Superior temporal gyrus (tissue), 1 donor: ENCODE measurements at regions not wholly inside any gene's neighbourhood (a gene's known extent, or its start where the extent isn't known, plus 50 kb on each side); places are given as distances from the start of the nearest gene placed in this dataset.

Experiments used
- DNase-seq: peaks from one replicate; pipeline ENCODE4 v3.0.0-alpha.2; 2016; ENCODE audit errors: extremely low spot score

DNA sequence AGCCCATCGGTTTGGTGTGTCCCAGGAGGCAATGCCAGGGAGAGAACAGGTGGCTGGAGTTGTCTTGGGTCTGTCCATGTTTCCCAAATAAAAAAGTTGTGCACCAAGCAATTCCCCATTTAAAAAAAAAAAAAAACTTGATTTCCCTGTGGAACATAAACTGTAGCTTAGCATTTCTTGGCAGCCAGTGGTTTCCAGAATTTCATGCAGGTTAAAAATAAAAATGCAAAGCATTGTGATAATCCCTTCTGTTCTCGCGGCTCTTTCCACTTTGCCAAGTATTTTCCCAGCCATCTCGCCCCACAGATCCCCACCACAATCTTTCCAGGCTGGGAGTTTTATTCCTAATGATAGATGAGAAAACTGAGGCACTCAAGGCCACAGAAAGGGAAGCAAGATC, 51.4 kb upstream of the MSX1 start:
- peak; percentile 35 for DNase-seq

DNA sequence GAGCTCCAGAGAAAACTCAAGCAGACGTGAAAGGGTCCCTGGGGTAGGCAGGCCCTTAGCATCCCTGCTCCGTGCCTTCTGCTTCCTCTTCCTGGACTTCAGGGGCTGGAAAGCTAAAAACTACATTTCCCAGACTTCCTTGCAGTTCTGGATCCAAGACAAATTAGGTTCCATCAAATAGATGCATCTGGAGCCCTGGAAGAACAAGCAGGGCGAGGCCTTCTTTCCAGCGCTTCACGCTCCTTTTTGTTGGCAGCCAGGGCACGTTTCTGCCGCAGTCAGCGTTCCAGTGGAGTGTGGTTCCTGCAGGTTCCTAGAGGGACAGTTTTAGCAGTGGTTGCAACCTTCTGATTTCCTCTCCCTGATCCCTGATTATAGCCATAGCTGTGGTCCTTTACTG, 53.6 kb upstream of the MSX1 start:
- DNase-seq, result no peak

DNA sequence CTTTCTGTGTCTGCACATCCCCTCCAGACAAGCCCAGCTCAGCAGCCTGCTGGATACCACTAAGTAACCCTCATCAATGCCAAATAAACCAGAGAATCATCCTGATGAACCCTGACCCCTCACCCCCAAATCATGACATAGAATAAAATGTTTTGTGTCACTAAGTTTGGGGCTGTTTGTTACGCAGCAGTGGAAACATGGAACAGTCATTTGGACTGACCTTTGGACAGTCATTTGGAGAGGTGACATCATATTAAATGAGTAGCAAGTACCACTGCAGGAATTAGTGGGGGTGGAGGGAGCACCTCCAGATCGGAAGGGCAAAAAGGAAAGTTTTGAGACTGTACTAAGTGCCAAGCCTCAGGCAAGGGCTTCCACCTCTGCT, 55.6 kb upstream of the MSX1 start:
- no peak for DNase-seq

DNA sequence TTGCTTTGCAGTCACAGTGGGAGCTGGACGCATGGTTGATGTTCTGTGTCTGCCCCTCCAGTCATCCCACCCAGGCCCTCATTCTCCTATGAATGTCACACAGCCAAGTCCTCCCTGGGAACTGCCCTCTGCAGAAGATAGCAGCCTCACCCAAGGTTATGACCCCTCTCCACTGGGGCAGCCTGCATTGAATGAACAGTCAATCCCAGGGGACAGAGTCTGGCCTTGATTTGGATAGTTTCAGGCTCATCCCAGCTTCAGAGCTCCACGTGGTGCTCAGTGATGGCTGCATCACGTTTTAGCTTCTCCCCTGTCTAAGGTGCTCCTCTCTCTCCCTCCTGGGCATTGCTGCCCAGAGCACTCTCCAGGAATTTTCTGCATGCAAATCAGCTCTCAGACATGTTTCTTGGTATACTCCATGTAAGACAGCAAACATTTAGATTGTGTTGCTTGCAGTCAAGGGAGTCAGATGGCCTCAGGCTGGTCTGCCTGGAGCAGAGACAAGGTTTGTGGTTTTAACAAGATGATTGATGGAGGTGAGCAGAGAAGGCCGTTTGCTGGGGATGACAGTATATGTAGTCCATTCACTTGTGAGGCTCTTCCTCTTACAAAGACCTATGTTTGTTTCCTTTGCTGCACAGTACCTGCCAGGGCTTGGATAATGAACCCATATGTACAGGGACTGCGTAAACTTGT, 56.1 kb upstream of the MSX1 start:
- DNase-seq, result no peak

DNA sequence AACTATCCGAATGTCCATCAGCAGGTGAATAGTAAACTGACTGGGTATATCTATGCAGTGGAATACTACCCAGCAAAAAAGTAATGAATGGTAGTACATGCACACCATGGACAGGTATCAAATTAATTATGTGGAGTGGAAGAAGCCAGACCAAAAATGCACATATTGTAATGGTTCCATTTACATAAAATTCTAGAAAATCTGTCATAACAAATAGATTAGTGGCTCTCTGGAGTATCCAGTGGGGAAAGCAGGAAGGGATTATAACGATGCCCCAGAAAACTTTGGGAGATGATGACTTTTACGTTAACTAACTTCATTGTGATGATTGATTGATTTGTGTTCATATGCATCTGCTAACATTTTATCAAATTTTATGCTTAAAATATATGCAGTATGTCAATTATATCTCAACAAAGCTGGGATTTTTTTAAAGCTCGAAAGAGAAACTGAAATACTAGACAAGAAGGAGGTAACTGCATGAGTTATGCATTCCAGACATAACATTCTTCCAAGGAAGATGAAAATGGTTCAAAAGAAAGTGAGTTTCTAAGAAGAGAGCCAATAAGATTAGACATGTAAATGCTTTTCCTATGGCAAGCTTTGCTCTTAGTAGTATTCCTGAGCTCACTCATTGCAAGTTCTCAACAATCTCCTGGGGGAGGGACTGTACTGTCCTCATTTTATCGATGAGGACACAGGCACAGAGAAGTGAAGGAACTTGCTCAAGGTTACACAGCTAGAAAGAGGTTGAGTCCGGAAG, 58.6 kb upstream of the MSX1 start:
- DNase-seq, result no peak

DNA sequence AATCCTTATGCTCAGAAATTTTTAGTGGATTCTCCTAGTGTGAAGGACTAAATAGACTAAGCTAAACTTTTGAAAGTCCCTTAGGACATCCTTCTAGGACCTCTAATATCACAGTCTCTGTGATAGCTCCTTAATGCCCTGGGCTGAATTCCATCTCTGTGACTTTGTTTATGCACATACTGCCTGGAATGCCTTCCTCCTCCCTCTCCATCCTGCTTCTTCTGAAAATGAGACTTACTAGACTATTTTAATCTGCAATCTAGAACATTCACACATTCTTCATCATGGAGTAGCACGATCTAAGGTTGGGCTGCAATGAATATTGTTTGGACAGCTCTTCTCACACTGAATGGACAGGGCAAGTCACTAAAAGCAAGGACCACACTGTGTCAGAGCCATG, 65.0 kb upstream of the MSX1 start:
- DNase-seq, result no peak

DNA sequence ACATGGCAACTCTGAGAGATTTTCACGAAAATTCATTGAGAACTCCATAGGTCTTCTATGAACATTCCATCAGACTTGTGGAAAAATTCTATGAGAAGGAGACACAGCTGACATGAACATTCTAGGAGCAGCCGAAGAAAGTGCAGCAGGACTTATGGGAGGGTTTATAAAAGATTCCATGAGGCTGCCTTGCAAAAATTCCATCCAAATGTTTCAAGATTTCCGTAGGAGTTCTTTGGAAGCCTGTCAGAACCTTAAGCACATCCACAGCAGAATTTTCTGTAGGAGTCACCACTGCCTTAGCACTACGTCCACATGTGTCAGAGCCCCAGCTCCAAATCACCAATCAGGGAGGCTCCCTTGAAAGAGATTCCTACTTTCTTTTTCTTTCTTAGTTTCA, 67.0 kb upstream of the MSX1 start:
- DNase-seq, result peak; percentile 62

DNA sequence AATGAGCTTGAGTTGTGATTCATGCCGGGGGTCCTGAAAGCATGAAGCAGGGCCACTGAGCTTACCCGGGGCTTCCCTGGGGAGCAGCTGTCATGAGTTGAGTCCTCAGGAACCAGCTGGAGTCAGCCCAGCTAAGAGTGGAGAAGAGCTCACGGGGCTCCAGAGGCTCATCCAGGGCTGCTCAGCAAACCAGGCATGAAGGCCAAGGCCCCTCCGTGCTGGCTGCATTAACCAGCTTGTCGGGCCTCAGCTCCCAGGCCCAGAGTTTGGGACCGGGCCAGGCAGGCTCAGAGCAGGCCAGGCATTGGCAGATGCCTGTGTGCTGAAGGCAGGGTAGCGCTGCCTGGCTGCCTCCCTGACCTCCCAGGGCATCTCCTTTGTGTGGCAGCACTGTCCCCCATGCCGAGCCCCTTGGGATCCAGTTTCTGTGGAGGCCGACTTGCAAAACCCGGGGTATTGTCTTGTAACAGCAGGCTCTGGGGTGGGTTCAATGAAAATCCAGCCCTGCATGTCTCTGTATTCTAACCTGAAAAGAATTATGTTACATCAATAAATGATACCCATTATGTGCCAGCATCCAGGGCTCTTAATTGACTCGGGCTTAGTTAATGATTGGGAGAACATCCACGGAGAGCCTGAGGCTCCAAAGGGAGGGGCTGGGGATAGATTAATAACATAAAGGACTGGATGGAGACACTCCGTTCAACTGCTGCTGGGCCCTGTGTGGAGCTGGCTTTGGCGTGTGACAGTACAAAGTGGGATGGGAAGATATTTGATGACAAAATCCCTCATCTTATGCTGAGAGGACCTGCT, 68.0 kb upstream of the MSX1 start:
- peak; percentile 26 for DNase-seq

DNA sequence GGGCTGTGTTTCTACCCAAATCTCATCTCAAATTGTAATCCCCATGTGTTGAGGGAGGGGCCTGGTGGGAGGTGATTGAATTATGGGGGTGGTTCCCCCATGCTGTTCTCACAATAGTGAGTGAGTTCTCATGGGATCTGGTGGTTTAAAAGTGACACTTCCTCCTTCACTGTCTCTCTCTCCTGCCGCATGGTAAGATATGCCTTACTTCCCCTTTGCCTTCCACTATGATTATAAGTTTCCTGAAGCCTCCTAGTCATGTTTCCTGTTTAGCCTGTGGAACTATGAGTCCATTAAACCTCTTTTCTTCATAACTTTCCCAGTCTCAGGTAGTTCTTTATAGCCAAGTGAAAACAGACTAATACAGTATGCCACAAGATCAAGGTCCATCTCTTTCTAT, 70.0 kb upstream of the MSX1 start:
- DNase-seq, result no peak

DNA sequence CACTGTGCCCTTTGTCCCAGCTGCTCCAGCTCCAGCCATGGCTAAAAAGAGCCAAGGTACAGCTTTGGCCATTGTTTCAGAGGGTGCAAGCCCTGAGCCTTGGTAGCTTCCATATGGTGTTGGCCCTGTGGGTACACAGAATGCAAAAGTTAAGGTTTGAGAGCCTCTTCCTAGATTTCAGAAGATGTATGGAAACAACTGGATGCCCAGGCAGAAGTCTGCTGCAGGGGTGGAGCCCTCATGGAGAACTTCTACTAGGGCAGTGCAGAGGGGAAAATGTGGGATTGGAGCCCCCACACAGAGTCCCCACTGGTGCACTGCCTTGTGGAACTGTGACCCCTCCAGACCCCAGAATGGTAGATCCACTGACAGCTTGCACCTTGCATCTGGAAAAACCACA, 70.9 kb upstream of the MSX1 start:
- no peak for DNase-seq

DNA sequence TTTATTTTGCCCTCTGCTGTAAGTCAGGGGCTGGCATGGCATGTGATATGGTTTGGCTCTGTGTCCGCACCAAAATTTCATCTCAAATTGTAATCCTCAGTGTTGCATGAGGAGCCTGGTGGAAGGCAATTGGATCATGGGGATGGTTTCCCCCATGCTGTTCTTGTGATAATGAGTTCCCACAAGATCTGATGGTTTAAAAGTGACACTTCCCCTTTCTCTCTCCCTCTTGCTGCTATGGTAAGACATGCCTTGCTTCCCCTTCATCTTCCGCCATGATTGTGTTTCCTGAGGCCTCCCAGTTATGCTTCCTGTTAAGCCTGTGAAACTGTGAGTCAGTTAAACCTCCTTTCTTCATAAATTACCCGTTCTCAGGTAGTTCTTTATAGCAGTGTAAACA, 72.0 kb upstream of the MSX1 start:
- DNase-seq, result no peak

DNA sequence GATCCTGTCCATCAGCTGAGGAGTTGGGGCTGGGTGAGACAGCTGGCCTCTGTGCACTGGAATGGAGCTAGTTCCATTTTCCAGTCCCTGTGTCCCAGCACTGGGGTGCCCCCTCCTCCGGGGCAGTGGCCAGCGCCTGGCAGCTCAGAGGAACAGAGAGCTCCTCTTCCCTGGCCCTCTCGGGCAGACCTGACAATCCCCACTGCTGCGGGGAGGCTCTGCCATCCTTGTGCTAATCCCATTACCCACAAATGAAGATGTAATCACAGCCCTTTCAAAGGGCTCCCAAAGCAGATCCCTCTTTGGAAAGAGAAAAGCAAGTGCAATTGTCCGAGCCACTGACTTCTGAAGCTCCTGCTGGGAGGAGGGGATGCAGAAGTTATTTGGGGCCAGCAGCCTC, 75.1 kb upstream of the MSX1 start:
- DNase-seq, result no peak

DNA sequence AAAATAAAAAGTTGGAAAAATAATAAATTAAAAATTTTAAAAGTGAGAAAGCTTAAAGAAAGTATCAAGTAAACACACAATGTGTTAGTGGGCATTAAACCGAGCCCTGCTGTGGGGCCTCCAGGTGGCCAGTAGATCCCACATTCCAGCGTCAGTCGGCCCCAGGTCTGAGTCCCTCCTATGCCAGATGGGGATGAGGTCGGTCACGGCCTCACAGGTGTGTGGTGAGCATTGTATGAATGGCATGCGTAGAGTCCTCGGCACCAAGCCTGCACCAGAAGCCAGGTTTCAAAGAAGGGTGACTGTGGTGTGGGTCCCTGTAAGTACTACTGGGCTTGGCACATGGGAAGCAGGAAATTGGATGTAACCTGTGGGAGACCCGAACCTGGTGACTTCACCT, 75.6 kb upstream of the MSX1 start:
- no peak for DNase-seq

DNA sequence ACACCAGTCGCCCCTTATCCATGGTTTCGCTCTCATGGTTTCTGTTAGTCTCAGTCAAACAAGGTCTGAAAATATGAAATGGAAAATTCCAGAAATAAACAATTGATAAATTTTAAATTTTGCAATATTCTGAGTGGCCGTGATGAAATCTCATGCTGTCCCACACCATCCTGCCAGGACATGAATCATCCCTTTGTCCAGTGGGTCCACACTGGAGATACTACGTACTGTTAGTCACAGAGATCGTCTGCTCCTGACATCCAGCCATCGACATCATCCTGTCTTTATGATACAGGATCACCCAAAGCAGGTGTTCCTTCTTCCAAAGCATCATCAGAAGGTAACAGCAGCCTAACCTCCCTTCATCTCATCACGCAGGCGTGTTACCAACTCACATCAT, 76.5 kb upstream of the MSX1 start:
- DNase-seq, result no peak

DNA sequence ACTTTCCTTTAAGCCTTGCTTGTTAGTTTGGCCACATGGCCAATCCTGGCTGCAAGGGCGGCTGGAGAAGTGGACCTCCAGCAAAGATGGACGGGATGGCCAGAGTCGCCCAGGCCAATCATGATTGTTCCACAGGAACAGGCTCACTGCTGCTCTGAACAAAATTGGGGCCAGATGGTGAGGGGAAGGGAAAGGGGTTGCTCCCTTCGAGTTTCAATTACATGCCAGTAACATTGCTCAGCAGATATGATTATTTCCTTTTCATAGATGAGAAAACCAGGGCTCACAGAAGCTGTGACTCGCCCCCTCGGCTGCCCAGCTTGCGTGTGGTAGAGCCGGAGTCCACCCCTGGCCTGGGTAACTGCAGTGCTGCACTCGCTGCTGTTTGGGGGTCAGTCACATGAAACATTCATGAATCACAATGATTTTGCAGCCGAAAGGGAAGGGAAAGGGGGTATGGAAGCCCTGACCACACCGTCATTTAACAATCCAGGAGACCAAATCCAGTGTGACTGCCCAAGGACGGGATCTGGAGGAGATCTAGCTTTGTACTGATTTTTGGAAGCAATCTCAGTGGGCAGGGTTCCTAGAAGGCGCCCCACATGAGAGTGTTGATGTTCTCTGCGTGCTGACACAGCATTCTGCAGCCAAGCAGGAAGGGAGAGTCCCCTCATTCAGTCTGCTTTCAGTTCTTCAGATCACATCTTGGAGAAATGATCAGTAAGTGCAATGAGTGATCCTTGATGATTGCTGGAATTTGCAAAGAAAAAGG, 77.3 kb upstream of the MSX1 start:
- DNase-seq, result no peak

DNA sequence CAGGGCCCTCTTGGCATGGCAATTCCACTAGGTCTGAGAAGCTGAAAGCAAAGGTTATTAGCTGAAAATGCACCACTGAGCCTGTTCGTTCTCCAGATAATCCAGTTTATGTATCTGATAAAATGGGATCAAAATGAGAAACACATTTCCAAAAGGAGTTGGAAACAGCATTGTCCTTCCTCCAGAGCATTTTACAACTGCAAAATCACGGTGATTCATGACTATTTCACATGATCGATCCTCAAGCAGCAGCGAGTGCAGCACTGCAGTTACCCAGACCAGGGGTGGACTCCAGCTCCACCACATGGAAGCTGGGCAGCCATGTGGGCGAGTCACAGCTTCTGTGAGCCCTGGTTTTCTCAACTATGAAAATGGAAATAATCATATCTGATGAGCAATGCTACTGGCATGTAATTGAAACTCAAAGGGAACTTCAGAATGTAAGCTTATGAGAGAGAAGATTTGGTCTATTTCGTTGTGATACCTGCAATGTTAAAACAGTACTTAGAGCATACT, 78.7 kb upstream of the MSX1 start:
- DNase-seq, result no peak

DNA sequence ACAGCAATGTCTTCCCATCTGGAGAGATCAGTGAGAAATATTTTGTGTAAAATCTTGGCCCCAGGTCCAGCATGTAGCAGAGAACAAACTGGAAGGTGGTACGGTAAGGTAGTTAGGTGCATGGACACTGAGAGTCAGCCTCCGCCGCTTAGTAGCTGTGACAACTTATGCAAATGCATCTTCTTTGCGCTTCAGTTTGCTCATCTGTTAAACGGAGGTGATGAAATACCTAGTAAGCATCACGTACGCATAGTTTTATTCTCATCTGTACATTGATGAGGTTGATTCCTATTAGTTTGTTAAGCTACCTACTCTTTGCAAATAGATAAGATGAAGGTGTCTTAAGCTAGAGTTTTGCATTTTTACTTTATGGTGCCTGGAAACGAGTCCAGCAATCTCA, 80.0 kb upstream of the MSX1 start:
- no peak for DNase-seq

DNA sequence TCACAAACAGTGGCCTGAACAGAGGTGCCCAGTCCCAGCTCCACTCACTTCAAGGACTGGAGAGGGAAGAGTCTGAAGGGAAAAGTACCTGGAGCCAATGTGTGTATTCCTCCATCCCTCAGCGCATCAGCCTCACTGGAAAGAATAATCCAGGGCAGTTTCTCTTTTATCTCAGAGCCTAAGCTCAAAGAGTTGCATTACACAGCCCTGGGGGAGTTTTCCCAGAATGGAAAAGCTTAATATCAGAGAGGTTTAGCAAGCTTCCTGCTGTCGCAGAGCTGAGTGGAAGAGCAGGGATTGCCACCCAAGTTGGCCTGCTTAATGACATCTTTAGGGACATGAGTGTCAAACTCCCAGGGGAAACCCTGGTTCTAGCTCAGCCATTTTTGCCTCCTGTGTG, 80.4 kb upstream of the MSX1 start:
- no peak for DNase-seq

DNA sequence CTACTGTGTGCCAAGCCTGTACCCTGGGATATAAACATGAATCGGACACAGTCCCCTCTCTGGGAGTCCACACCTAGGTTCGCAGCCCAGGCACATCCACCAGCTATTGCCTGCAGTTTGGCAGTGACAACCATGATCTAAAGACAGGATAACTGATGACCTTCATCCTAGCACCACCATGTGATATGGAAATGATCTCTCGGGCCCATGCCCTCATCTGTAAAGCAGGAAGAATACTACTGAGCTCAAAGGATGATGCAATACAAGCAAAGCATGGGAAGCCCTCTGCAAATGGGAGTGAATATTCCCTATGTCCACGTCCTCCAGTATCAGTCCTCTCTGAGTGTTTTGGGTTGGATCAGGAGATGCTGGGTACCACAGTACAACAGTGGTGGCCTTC, 80.9 kb upstream of the MSX1 start:
- DNase-seq, result no peak

DNA sequence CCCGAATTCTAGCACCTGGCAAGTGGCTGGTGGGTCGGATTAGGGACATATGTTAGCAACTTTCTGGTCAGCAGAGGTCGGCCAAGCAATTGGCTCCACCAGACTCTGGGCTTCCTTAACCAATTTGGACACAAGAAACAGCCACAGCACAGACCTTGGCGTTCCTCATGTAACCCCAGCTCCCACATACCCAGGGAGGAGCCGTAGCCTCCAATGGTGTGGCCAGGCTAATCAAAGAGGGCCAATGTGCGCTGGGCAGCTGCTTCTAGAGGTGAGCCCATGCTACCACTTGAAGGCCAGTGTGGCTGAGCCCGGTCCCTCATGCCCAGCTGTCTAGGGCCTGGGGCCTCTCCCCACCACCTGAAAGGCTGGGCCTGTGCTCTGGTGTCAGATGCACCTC, 82.5 kb upstream of the MSX1 start:
- DNase-seq, result no peak

DNA sequence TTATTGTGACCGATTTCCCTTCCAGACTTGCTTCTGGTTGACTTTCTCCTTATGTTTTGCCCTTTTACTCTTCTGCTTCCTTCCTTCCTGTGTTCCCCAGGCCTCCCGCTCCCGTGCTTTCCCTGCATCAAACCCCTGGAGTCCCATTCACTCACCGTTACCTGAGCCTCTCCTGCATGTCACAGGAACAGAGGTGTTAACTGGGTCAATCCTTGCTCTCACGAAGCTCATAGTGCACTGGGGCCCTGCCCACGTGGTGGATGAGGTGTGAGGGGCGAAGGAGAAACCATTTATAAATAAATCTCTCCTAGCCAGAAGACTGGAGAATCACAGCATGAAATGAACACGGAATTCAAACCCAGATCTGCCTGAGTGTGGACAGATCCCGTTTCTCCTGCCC, 83.1 kb upstream of the MSX1 start:
- DNase-seq, result no peak

DNA sequence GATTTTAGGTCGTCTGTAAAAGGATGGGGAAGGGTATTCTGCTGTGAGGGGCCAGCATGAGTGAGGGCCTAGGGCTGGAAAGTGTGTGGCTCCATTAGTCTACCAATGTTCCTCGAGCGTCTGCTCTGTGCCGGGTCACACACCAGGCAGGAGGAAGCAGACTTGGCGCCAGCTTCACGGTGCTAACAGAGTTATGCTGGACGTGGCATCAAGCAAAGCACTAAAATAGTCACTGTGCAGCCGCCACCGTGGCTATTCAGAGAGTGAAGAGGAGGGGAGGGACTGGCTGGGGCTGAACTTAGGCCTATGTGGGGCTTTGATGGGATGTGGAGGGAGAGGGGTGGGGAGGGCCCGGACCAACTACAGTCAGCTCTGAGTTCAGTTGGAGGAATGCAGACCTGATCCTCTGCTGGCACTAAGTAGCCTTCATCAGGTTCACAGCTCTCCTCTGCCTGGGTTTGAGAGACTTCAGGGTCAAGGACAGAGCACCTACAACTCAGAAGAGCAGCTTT, 83.9 kb upstream of the MSX1 start:
- no peak for DNase-seq
